ENCODE measurements at regions not wholly inside any gene's neighbourhood (a gene's known extent, or its start where the extent isn't known, plus 50 kb on each side); places are given as distances from the start of the nearest gene placed in this dataset.

GRCh38 chr21:27189870-27190269, 223.0 kb upstream of the ADAMTS5 start:
- TF ChIP-seq EZH2 (IDR thresholded peaks at IDR 0.05; ENCODE audit: low read length) (no peak), CTCF (optimal IDR thresholded peaks at IDR 0.05 in 1 of 3, IDR thresholded peaks at IDR 0.05 in 1 of 3, conservative IDR thresholded peaks at IDR 0.05 in 1 of 3; ENCODE audit: extremely low read depth in 1 of 3, insufficient read depth in 2 of 3, low read length in 3 of 3) (no peak)
- Histone ChIP-seq H3K9me1 (ENCODE audit: control insufficient read depth, extremely low read depth, insufficient read depth, low read length) (no peaks in the 10 kb centered on the region), H3K4me2 (ENCODE audit: control insufficient read depth, extremely low read depth, insufficient read depth, low read depth, low read length) (no peak overlapping the region), H3K9ac (ENCODE audit: control insufficient read depth, extremely low read depth, insufficient read depth, low read length) (no peak overlapping the region), H3K4me3 (ENCODE audit: control insufficient read depth in 2 of 3, extremely low read depth in 1 of 3, insufficient read depth in 2 of 3, low read depth in 1 of 3, low read length in 3 of 3) (no peak overlapping the region), H3K27me3 (ENCODE audit: control insufficient read depth, extremely low read depth, insufficient read depth, low read length) (no peaks in the 10 kb centered on the region), H3K36me3 (ENCODE audit: control insufficient read depth in 2 of 2, extremely low read depth in 1 of 2, insufficient read depth in 2 of 2, low read length in 2 of 2) (no peaks in the 10 kb centered on the region), H3K79me2 (ENCODE audit: control insufficient read depth, insufficient read depth, low read length) (no peaks in the 10 kb centered on the region), H4K20me1 (ENCODE audit: control insufficient read depth, extremely low read depth, insufficient read depth, low read length) (no peaks in the 10 kb centered on the region), H3K9me3 (ENCODE audit: control insufficient read depth, low read depth, low read length) (no peaks in the 10 kb centered on the region), H3K27ac (ENCODE audit: control insufficient read depth, insufficient read depth, low read length) (no peak overlapping the region), H2AFZ (ENCODE audit: control insufficient read depth, low read length) (no peak overlapping the region), H3K4me1 (ENCODE audit: control insufficient read depth, extremely low read depth, insufficient read depth, low read length) (peaks cover 2% of the 10 kb centered on the region)
- no peak for FAIRE-seq
- dilution Hi-C loops (cut with MboI; ENCODE audit: extremely low pct_ligation_motif_present, low sequenced_read_pairs): no loop called here
- no peak for DNase-seq (ENCODE audit: low read depth, low spot score)

GRCh38 chr21:27173053-27173452, 206.2 kb upstream of the ADAMTS5 start:
- Histone ChIP-seq H2AFZ (ENCODE audit: control insufficient read depth, low read length) (no peak overlapping the region), H3K9me3 (ENCODE audit: control insufficient read depth, low read depth, low read length) (no peaks in the 10 kb centered on the region), H3K27me3 (ENCODE audit: control insufficient read depth, extremely low read depth, insufficient read depth, low read length) (no peaks in the 10 kb centered on the region), H3K4me2 (ENCODE audit: control insufficient read depth, extremely low read depth, insufficient read depth, low read depth, low read length) (no peak overlapping the region), H3K4me3 (ENCODE audit: control insufficient read depth in 2 of 3, extremely low read depth in 1 of 3, insufficient read depth in 2 of 3, low read depth in 1 of 3, low read length in 3 of 3) (no peak overlapping the region), H3K9me1 (ENCODE audit: control insufficient read depth, extremely low read depth, insufficient read depth, low read length) (no peaks in the 10 kb centered on the region), H3K9ac (ENCODE audit: control insufficient read depth, extremely low read depth, insufficient read depth, low read length) (no peak overlapping the region), H3K79me2 (ENCODE audit: control insufficient read depth, insufficient read depth, low read length) (no peaks in the 10 kb centered on the region), H3K36me3 (ENCODE audit: control insufficient read depth in 2 of 2, extremely low read depth in 1 of 2, insufficient read depth in 2 of 2, low read length in 2 of 2) (no peaks in the 10 kb centered on the region), H3K4me1 (ENCODE audit: control insufficient read depth, extremely low read depth, insufficient read depth, low read length) (no peaks in the 10 kb centered on the region), H3K27ac (ENCODE audit: control insufficient read depth, insufficient read depth, low read length) (no peak overlapping the region), H4K20me1 (ENCODE audit: control insufficient read depth, extremely low read depth, insufficient read depth, low read length) (no peaks in the 10 kb centered on the region)
- TF ChIP-seq CTCF (optimal IDR thresholded peaks at IDR 0.05 in 1 of 3, IDR thresholded peaks at IDR 0.05 in 1 of 3, conservative IDR thresholded peaks at IDR 0.05 in 1 of 3; ENCODE audit: extremely low read depth in 1 of 3, insufficient read depth in 2 of 3, low read length in 3 of 3) (no peak), EZH2 (IDR thresholded peaks at IDR 0.05; ENCODE audit: low read length) (no peak)
- DNase-seq (ENCODE audit: low read depth, low spot score) (no peak), FAIRE-seq (no peak)
- dilution Hi-C loops (cut with MboI; ENCODE audit: extremely low pct_ligation_motif_present, low sequenced_read_pairs): no loop called here
